ENCODE measurements at regions not wholly inside any gene's neighbourhood (a gene's known extent, or its start where the extent isn't known, plus 50 kb on each side); places are given as distances from the start of the nearest gene placed in this dataset.

DNA sequence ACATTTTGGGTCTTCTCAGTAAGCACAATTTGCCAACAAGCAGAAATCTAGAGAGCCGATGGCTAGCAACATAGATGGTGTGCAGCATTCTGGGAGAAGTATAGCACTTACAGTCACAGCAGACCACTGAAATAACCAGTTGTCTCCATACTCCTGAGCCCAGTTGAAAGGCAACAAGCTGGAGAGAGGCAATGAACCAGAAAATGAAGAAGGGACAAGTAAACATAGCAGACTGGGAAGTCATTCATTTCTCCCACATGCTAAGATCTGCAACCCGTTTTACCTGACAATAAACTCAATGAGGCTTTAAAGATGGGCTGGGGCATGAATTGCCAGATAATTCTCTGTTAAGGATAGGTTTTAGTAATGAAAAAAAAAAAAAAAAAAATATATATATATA, 575.6 kb upstream of the GRAMD2B start:
- TF ChIP-seq, protein P1, sequence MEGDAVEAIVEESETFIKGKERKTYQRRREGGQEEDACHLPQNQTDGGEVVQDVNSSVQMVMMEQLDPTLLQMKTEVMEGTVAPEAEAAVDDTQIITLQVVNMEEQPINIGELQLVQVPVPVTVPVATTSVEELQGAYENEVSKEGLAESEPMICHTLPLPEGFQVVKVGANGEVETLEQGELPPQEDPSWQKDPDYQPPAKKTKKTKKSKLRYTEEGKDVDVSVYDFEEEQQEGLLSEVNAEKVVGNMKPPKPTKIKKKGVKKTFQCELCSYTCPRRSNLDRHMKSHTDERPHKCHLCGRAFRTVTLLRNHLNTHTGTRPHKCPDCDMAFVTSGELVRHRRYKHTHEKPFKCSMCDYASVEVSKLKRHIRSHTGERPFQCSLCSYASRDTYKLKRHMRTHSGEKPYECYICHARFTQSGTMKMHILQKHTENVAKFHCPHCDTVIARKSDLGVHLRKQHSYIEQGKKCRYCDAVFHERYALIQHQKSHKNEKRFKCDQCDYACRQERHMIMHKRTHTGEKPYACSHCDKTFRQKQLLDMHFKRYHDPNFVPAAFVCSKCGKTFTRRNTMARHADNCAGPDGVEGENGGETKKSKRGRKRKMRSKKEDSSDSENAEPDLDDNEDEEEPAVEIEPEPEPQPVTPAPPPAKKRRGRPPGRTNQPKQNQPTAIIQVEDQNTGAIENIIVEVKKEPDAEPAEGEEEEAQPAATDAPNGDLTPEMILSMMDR (conservative IDR thresholded peaks at IDR 0.05; ENCODE audit: low read depth, low read length) = no peak
- TF ChIP-seq EZH2 (IDR thresholded peaks at IDR 0.05; ENCODE audit: low read length, unreplicated experiment) (no peak), EZH2phosphoT487 (IDR thresholded peaks at IDR 0.05; ENCODE audit: borderline replicate concordance, low read length) (no peak)
